ENCODE measurements at regions not wholly inside any gene's neighbourhood (a gene's known extent, or its start where the extent isn't known, plus 50 kb on each side); places are given as distances from the start of the nearest gene placed in this dataset.
"Not testable (repeated sequence)": the region's sequence is repeated elsewhere in the genome, so short reads cannot be mapped to it uniquely, and the experiment has no call there.

DNA sequence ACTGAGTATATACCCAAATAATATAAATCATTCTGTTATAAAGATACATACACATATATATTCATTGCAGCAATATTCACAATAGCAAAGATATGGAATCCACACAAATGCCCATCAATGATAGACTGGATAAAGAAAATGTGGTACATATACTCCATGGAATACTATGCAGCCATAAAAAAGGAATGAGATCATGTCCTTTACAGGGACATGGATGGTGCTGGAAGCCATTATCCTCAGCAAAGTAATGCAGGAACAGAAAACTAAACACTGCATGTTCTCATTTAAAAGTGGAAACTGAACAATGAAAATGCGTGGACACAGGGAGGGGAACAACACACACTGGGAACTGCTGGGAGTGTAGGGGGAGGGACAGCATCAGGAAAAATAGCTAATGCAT is 1344.2 kb downstream of the AMY1C start:
- not testable (repeated sequence) for H3K14ac ChIP-seq (ENCODE audit: low read length); H3K27me3 ChIP-seq (ENCODE audit: control insufficient read depth in 3 of 3, insufficient read depth in 3 of 3, low read depth in 1 of 3, low read length in 3 of 3); H3K79me1 ChIP-seq (ENCODE audit: low read depth, low read length); H2BK15ac ChIP-seq (ENCODE audit: low read length); H3K4ac ChIP-seq (ENCODE audit: low read length); H2AK5ac ChIP-seq (ENCODE audit: low read depth, low read length); H2AFZ ChIP-seq (ENCODE audit: low read length); H3K9me3 ChIP-seq (replicated peaks in 1 of 2; ENCODE audit: control insufficient read depth in 2 of 2, insufficient read depth in 1 of 2, low read depth in 1 of 2, low read length in 2 of 2); H3K23ac ChIP-seq (ENCODE audit: low read depth, low read length, poor library complexity); H3K4me2 ChIP-seq (ENCODE audit: insufficient read depth, low read length, poor library complexity, severe bottlenecking); H3K36me3 ChIP-seq (replicated peaks in 1 of 2; ENCODE audit: control insufficient read depth in 2 of 2, insufficient read depth in 2 of 2, low read length in 2 of 2); DNase-seq (ENCODE audit: low spot score); H2BK5ac ChIP-seq (ENCODE audit: low read length); H3K9ac ChIP-seq (ENCODE audit: low read depth, low read length, poor library complexity); H4K8ac ChIP-seq (ENCODE audit: low read depth, low read length); H2BK120ac ChIP-seq (ENCODE audit: low read depth, low read length); H4K91ac ChIP-seq (ENCODE audit: low read depth, low read length, poor library complexity); H3K4me1 ChIP-seq (ENCODE audit: control insufficient read depth in 2 of 2, insufficient read depth in 1 of 2, low read depth in 1 of 2, low read length in 2 of 2); H3K18ac ChIP-seq (ENCODE audit: low read length); H2BK12ac ChIP-seq (ENCODE audit: low read length); H3K27ac ChIP-seq (replicated peaks; ENCODE audit: low read length); H3K4me3 ChIP-seq (ENCODE audit: low read length in 2 of 2)
- no CpG with 5 or more reads among the region's 1 CpG for WGBS, 2 donors (ENCODE audit: extremely low coverage in 2 of 2, insufficient read length in 2 of 2, insufficient replicate concordance in 1 of 2)

- Histone ChIP-seq H3K36me3 (replicated peaks in 1 of 2; ENCODE audit: control insufficient read depth in 2 of 2, insufficient read depth in 2 of 2, low read length in 2 of 2) (no peaks in the 10 kb centered on the region), H3K27ac (replicated peaks; ENCODE audit: low read length) (no peak overlapping the region), H3K4ac (ENCODE audit: low read length) (no peak overlapping the region), H3K4me2 (ENCODE audit: insufficient read depth, low read length, poor library complexity, severe bottlenecking) (no peak overlapping the region), H2BK120ac (ENCODE audit: low read depth, low read length) (no peak overlapping the region), H4K91ac (ENCODE audit: low read depth, low read length, poor library complexity) (no peak overlapping the region), H4K8ac (ENCODE audit: low read depth, low read length) (no peak overlapping the region), H2BK5ac (ENCODE audit: low read length) (no peak overlapping the region), H3K14ac (ENCODE audit: low read length) (no peak overlapping the region), H2AK5ac (ENCODE audit: low read depth, low read length) (no peak overlapping the region), H3K9ac (ENCODE audit: low read depth, low read length, poor library complexity) (no peak overlapping the region), H3K23ac (ENCODE audit: low read depth, low read length, poor library complexity) (no peak overlapping the region), H3K27me3 (ENCODE audit: control insufficient read depth in 3 of 3, insufficient read depth in 3 of 3, low read depth in 1 of 3, low read length in 3 of 3) (no peaks in the 10 kb centered on the region), H2BK15ac (ENCODE audit: low read length) (no peak overlapping the region), H3K4me3 (ENCODE audit: low read length in 2 of 2) (no peak overlapping the region), H3K18ac (ENCODE audit: low read length) (no peak overlapping the region), H3K79me1 (ENCODE audit: low read depth, low read length) (no peaks in the 10 kb centered on the region), H2AFZ (ENCODE audit: low read length) (no peak overlapping the region), H2BK12ac (ENCODE audit: low read length) (no peak overlapping the region), H3K4me1 (ENCODE audit: control insufficient read depth in 2 of 2, insufficient read depth in 1 of 2, low read depth in 1 of 2, low read length in 2 of 2) (no peaks in the 10 kb centered on the region), H3K9me3 (replicated peaks in 1 of 2; ENCODE audit: control insufficient read depth in 2 of 2, insufficient read depth in 1 of 2, low read depth in 1 of 2, low read length in 2 of 2) (no peaks in the 10 kb centered on the region)
- no CpG with 5 or more reads among the region's 1 CpG for WGBS, 2 donors (ENCODE audit: extremely low coverage in 2 of 2, insufficient read length in 2 of 2, insufficient replicate concordance in 1 of 2)
- DNase-seq (ENCODE audit: low spot score), result no peak
These were observed 1350.4 kb downstream of the AMY1C start for GRCh38 chr1:105100102-105100501.

- Histone ChIP-seq H3K36me3 (replicated peaks in 1 of 2; ENCODE audit: control insufficient read depth in 2 of 2, insufficient read depth in 2 of 2, low read length in 2 of 2) (no peaks in the 10 kb centered on the region), H3K4me1 (ENCODE audit: control insufficient read depth in 2 of 2, insufficient read depth in 1 of 2, low read depth in 1 of 2, low read length in 2 of 2) (no peaks in the 10 kb centered on the region), H4K8ac (ENCODE audit: low read depth, low read length) (no peak overlapping the region), H3K18ac (ENCODE audit: low read length) (no peak overlapping the region), H3K27ac (replicated peaks; ENCODE audit: low read length) (no peak overlapping the region), H2BK12ac (ENCODE audit: low read length) (no peak overlapping the region), H3K4me2 (ENCODE audit: insufficient read depth, low read length, poor library complexity, severe bottlenecking) (no peak overlapping the region), H2AK5ac (ENCODE audit: low read depth, low read length) (no peak overlapping the region), H3K9ac (ENCODE audit: low read depth, low read length, poor library complexity) (no peak overlapping the region), H3K23ac (ENCODE audit: low read depth, low read length, poor library complexity) (no peak overlapping the region), H2AFZ (ENCODE audit: low read length) (no peak overlapping the region), H2BK15ac (ENCODE audit: low read length) (no peak overlapping the region), H3K4me3 (ENCODE audit: low read length in 2 of 2) (no peak overlapping the region), H2BK5ac (ENCODE audit: low read length) (no peak overlapping the region), H4K91ac (ENCODE audit: low read depth, low read length, poor library complexity) (no peak overlapping the region), H3K27me3 (ENCODE audit: control insufficient read depth in 3 of 3, insufficient read depth in 3 of 3, low read depth in 1 of 3, low read length in 3 of 3) (no peaks in the 10 kb centered on the region), H3K79me1 (ENCODE audit: low read depth, low read length) (no peaks in the 10 kb centered on the region), H3K14ac (ENCODE audit: low read length) (no peak overlapping the region), H2BK120ac (ENCODE audit: low read depth, low read length) (no peak overlapping the region), H3K4ac (ENCODE audit: low read length) (no peak overlapping the region), H3K9me3 (replicated peaks in 1 of 2; ENCODE audit: control insufficient read depth in 2 of 2, insufficient read depth in 1 of 2, low read depth in 1 of 2, low read length in 2 of 2) (no peaks in the 10 kb centered on the region)
- no peak for DNase-seq (ENCODE audit: low spot score)
- WGBS, 2 donors (ENCODE audit: extremely low coverage in 2 of 2, insufficient read length in 2 of 2, insufficient replicate concordance in 1 of 2), result no CpG with 5 or more reads among the region's 3 CpGs
These were observed 1351.6 kb downstream of the AMY1C start for GRCh38 chr1:105101261-105101660.

DNA sequence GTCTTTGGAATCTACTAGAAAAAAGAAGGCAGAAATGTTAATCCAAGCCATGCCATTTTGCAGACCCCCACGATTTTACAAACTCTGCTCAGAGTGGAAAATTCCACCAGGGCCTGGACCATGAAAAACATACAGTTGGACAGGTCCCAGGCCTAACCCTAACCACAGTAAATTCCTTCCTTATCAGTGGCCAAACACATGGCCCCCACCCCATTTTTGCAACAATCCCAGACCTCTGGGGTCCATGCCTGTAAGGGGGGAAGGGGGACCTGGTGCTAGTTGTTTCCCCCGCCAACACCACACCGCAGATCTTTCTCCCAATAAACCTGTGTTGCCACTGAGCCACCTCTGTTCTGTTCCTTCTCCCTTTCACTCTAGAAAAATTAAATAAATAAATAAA is 1352.7 kb downstream of the AMY1C start:
- Histone ChIP-seq H3K4me1 (ENCODE audit: control insufficient read depth in 2 of 2, insufficient read depth in 1 of 2, low read depth in 1 of 2, low read length in 2 of 2) (no peaks in the 10 kb centered on the region), H3K9ac (ENCODE audit: low read depth, low read length, poor library complexity) (no peak overlapping the region), H3K4me2 (ENCODE audit: insufficient read depth, low read length, poor library complexity, severe bottlenecking) (no peak overlapping the region), H3K23ac (ENCODE audit: low read depth, low read length, poor library complexity) (no peak overlapping the region), H2AFZ (ENCODE audit: low read length) (no peak overlapping the region), H2BK15ac (ENCODE audit: low read length) (no peak overlapping the region), H3K14ac (ENCODE audit: low read length) (no peak overlapping the region), H4K91ac (ENCODE audit: low read depth, low read length, poor library complexity) (no peak overlapping the region), H3K9me3 (replicated peaks in 1 of 2; ENCODE audit: control insufficient read depth in 2 of 2, insufficient read depth in 1 of 2, low read depth in 1 of 2, low read length in 2 of 2) (no peaks in the 10 kb centered on the region), H3K79me1 (ENCODE audit: low read depth, low read length) (no peaks in the 10 kb centered on the region), H3K27ac (replicated peaks; ENCODE audit: low read length) (no peak overlapping the region), H4K8ac (ENCODE audit: low read depth, low read length) (no peak overlapping the region), H3K27me3 (ENCODE audit: control insufficient read depth in 3 of 3, insufficient read depth in 3 of 3, low read depth in 1 of 3, low read length in 3 of 3) (no peaks in the 10 kb centered on the region), H3K4me3 (ENCODE audit: low read length in 2 of 2) (no peak overlapping the region), H3K36me3 (replicated peaks in 1 of 2; ENCODE audit: control insufficient read depth in 2 of 2, insufficient read depth in 2 of 2, low read length in 2 of 2) (no peaks in the 10 kb centered on the region), H3K18ac (ENCODE audit: low read length) (no peak overlapping the region), H3K4ac (ENCODE audit: low read length) (no peak overlapping the region), H2BK120ac (ENCODE audit: low read depth, low read length) (no peak overlapping the region), H2BK12ac (ENCODE audit: low read length) (no peak overlapping the region), H2BK5ac (ENCODE audit: low read length) (no peak overlapping the region), H2AK5ac (ENCODE audit: low read depth, low read length) (no peak overlapping the region)
- no peak for DNase-seq (ENCODE audit: low spot score)
- WGBS, 2 donors (ENCODE audit: extremely low coverage in 2 of 2, insufficient read length in 2 of 2, insufficient replicate concordance in 1 of 2), result no CpG with 5 or more reads among the region's 3 CpGs
